HL-60 (cell line): ENCODE measurements at regions not wholly inside any gene's neighbourhood (a gene's known extent, or its start where the extent isn't known, plus 50 kb on each side); places are given as distances from the start of the nearest gene placed in this dataset.

Experiments used
- TF ChIP-seq, protein P1 (sequence below): IDR thresholded peaks from one replicate; pipeline ENCODE4 v1.5.1; 2011; ENCODE audit warnings: low read length, control low read depth, inconsistent platforms; ENCODE audit not compliant: insufficient read depth
- TF ChIP-seq, protein P2 (sequence below): IDR thresholded peaks from 2 replicates; pipeline ENCODE4 v1.6.1; 2012; ENCODE audit warnings: low read depth; ENCODE audit not compliant: insufficient replicate concordance

GRCh38 chr15:61422773-61423172 is 193.7 kb upstream of the RORA start:
- TF ChIP-seq, protein P1, sequence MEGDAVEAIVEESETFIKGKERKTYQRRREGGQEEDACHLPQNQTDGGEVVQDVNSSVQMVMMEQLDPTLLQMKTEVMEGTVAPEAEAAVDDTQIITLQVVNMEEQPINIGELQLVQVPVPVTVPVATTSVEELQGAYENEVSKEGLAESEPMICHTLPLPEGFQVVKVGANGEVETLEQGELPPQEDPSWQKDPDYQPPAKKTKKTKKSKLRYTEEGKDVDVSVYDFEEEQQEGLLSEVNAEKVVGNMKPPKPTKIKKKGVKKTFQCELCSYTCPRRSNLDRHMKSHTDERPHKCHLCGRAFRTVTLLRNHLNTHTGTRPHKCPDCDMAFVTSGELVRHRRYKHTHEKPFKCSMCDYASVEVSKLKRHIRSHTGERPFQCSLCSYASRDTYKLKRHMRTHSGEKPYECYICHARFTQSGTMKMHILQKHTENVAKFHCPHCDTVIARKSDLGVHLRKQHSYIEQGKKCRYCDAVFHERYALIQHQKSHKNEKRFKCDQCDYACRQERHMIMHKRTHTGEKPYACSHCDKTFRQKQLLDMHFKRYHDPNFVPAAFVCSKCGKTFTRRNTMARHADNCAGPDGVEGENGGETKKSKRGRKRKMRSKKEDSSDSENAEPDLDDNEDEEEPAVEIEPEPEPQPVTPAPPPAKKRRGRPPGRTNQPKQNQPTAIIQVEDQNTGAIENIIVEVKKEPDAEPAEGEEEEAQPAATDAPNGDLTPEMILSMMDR: no peak
- TF ChIP-seq, protein P2, sequence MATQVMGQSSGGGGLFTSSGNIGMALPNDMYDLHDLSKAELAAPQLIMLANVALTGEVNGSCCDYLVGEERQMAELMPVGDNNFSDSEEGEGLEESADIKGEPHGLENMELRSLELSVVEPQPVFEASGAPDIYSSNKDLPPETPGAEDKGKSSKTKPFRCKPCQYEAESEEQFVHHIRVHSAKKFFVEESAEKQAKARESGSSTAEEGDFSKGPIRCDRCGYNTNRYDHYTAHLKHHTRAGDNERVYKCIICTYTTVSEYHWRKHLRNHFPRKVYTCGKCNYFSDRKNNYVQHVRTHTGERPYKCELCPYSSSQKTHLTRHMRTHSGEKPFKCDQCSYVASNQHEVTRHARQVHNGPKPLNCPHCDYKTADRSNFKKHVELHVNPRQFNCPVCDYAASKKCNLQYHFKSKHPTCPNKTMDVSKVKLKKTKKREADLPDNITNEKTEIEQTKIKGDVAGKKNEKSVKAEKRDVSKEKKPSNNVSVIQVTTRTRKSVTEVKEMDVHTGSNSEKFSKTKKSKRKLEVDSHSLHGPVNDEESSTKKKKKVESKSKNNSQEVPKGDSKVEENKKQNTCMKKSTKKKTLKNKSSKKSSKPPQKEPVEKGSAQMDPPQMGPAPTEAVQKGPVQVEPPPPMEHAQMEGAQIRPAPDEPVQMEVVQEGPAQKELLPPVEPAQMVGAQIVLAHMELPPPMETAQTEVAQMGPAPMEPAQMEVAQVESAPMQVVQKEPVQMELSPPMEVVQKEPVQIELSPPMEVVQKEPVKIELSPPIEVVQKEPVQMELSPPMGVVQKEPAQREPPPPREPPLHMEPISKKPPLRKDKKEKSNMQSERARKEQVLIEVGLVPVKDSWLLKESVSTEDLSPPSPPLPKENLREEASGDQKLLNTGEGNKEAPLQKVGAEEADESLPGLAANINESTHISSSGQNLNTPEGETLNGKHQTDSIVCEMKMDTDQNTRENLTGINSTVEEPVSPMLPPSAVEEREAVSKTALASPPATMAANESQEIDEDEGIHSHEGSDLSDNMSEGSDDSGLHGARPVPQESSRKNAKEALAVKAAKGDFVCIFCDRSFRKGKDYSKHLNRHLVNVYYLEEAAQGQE: no peak
